ENCODE measurements at regions not wholly inside any gene's neighbourhood (a gene's known extent, or its start where the extent isn't known, plus 50 kb on each side); places are given as distances from the start of the nearest gene placed in this dataset.

GRCh38 chr18:41444943-41445342 lies 510.1 kb upstream of the PIK3C3 start:
- no peak for DNase-seq

- no peak for DNase-seq
Observed at GRCh38 chr18:41436772-41437171, 518.3 kb upstream of the PIK3C3 start.

- no peak for DNase-seq
Observed at GRCh38 chr18:41418598-41418997, 536.4 kb upstream of the PIK3C3 start.

GRCh38 chr18:41416044-41416443 lies 539.0 kb upstream of the PIK3C3 start:
- no peak for DNase-seq

GRCh38 chr18:41410006-41410405 lies 545.0 kb upstream of the PIK3C3 start:
- no peak for DNase-seq

- DNase-seq, result no peak
Observed at GRCh38 chr18:41406834-41407233, 548.2 kb upstream of the PIK3C3 start.

GRCh38 chr18:41396861-41397260 lies 558.2 kb upstream of the PIK3C3 start:
- DNase-seq, result no peak

GRCh38 chr18:41396211-41396610 lies 558.8 kb upstream of the PIK3C3 start:
- no peak for DNase-seq

- DNase-seq, result no peak
Observed at GRCh38 chr18:41395695-41396094, 559.3 kb upstream of the PIK3C3 start.

GRCh38 chr18:41391616-41392595 lies 563.1 kb upstream of the PIK3C3 start:
- DNase-seq, result peak; percentile 5 to 11

GRCh38 chr18:41390309-41390708 lies 564.7 kb upstream of the PIK3C3 start:
- no peak for DNase-seq

- DNase-seq, result no peak
Observed at GRCh38 chr18:41378598-41378997, 576.4 kb upstream of the PIK3C3 start.

GRCh38 chr18:41373612-41374011 lies 581.4 kb upstream of the PIK3C3 start:
- no peak for DNase-seq

- DNase-seq, result no peak
Observed at GRCh38 chr18:41372046-41372665, 582.9 kb upstream of the PIK3C3 start.

GRCh38 chr18:41371156-41372045 lies 583.6 kb upstream of the PIK3C3 start:
- DNase-seq, result no peak

- no peak for DNase-seq
Observed at GRCh38 chr18:41370740-41371139, 584.3 kb upstream of the PIK3C3 start.

GRCh38 chr18:41357708-41358107 lies 597.3 kb upstream of the PIK3C3 start:
- DNase-seq, result no peak

- no peak for DNase-seq
Observed at GRCh38 chr18:41353777-41354528, 601.1 kb upstream of the PIK3C3 start.

GRCh38 chr18:41351430-41351829 lies 603.6 kb upstream of the PIK3C3 start:
- DNase-seq, result no peak

- no peak for DNase-seq
Observed at GRCh38 chr18:41347057-41347456, 608.0 kb upstream of the PIK3C3 start.

GRCh38 chr18:41343808-41344207 lies 611.2 kb upstream of the PIK3C3 start:
- no peak for DNase-seq

- DNase-seq, result no peak
Observed at GRCh38 chr18:41338341-41338740, 616.7 kb upstream of the PIK3C3 start.

Data from NCI-H187 (cell line).